Stomach (tissue), 4 donors: ENCODE measurements at regions not wholly inside any gene's neighbourhood (a gene's known extent, or its start where the extent isn't known, plus 50 kb on each side); places are given as distances from the start of the nearest gene placed in this dataset.

Experiments
- EP300 ChIP-seq: sonication (generic); formaldehyde crosslinking; IDR thresholded peaks from one replicate; pipeline ENCODE4 v1.6.1; 2017; ENCODE audit warnings: antibody characterized with exemption
- POLR2A ChIP-seq, 4 donors: fragments of 450-650 bp; IDR thresholded peaks; one replicate each; pipeline ENCODE4 v1.6.1; 2016; ENCODE audit warnings: antibody characterized with exemption in 4 of 4, control low read depth in 2 of 4, mild to moderate bottlenecking in 1 of 4, moderate library complexity in 1 of 4
- POLR2AphosphoS5 ChIP-seq, 3 donors: sonication (generic); formaldehyde crosslinking; IDR thresholded peaks; one replicate each; pipeline ENCODE4 v1.6.1; 2016; ENCODE audit warnings: antibody characterized with exemption in 3 of 3
- TF ChIP-seq, protein P1 (sequence below), 7 experiments: fragments of 450-650 bp in 4 of 7; fragments of 200-600 bp in 3 of 7; sonication (generic) in 3 of 7; IDR thresholded peaks; one replicate each; pipeline ENCODE4 v1.5.1; 2016 to 2019; ENCODE audit warnings: antibody characterized with exemption in 7 of 7, control low read depth in 2 of 7, mild to moderate bottlenecking in 1 of 7

DNA sequence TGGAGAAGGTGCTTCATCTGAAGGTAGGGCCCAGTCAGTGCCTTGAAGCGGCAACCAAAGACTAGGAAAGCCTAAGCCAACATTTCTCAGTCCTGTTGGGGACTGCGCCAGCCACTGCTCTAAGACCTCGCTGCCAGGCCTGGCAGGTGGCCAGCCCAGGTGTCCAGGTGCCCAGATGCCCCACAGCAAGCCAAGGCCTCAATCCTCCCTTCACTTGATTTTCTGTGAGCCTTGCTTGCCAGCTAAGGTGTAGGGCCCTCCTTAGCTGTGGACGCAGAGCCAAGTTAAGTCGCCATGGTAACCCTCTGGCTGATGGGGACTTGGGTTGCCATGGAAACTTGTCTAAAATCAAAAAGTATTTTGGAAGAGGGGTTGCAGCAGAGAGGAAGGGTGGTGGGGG lies 135.0 kb downstream of the NAV1 start:
- TF ChIP-seq POLR2AphosphoS5 (IDR thresholded peaks at IDR 0.05) (no peak), POLR2A (IDR thresholded peaks at IDR 0.05) (no peak), EP300 (no peak)
- TF ChIP-seq, protein P1, sequence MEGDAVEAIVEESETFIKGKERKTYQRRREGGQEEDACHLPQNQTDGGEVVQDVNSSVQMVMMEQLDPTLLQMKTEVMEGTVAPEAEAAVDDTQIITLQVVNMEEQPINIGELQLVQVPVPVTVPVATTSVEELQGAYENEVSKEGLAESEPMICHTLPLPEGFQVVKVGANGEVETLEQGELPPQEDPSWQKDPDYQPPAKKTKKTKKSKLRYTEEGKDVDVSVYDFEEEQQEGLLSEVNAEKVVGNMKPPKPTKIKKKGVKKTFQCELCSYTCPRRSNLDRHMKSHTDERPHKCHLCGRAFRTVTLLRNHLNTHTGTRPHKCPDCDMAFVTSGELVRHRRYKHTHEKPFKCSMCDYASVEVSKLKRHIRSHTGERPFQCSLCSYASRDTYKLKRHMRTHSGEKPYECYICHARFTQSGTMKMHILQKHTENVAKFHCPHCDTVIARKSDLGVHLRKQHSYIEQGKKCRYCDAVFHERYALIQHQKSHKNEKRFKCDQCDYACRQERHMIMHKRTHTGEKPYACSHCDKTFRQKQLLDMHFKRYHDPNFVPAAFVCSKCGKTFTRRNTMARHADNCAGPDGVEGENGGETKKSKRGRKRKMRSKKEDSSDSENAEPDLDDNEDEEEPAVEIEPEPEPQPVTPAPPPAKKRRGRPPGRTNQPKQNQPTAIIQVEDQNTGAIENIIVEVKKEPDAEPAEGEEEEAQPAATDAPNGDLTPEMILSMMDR (IDR thresholded peaks at IDR 0.05) = no peak
